SKM-1 (cell line): ENCODE measurements at regions not wholly inside any gene's neighbourhood (a gene's known extent, or its start where the extent isn't known, plus 50 kb on each side); places are given as distances from the start of the nearest gene placed in this dataset.
"Not testable (repeated sequence)": the region's sequence is repeated elsewhere in the genome, so short reads cannot be mapped to it uniquely, and the experiment has no call there.

Source experiments
- DNase-seq: peaks from one replicate; lab custom pipeline; 2025; ENCODE audit not compliant: unreplicated experiment; lab: John Stamatoyannopoulos, UW

GRCh38 chr3:105284876-105285275 is 81.8 kb upstream of the ALCAM start:
- no peak for DNase-seq

- no peak for DNase-seq
These were observed 81.0 kb upstream of the ALCAM start for GRCh38 chr3:105285653-105286241.

GRCh38 chr3:105293441-105293840 is 73.3 kb upstream of the ALCAM start:
- no peak for DNase-seq

- not testable (repeated sequence) for DNase-seq
These were observed 70.4 kb upstream of the ALCAM start for GRCh38 chr3:105296182-105296822.

- no peak for DNase-seq
These were observed 62.2 kb upstream of the ALCAM start for GRCh38 chr3:105304487-105304886.

GRCh38 chr3:105315144-105315543 is 51.6 kb upstream of the ALCAM start:
- no peak for DNase-seq

GRCh38 chr3:105315815-105316214 is 50.9 kb upstream of the ALCAM start:
- no peak for DNase-seq

- no peak for DNase-seq
These were observed 50.4 kb upstream of the ALCAM start for GRCh38 chr3:105316331-105316730.
